GM21423 (cell line): ENCODE measurements at regions not wholly inside any gene's neighbourhood (a gene's known extent, or its start where the extent isn't known, plus 50 kb on each side); places are given as distances from the start of the nearest gene placed in this dataset.
"Not testable (repeated sequence)": the region's sequence is repeated elsewhere in the genome, so short reads cannot be mapped to it uniquely, and the experiment has no call there.

Experiments
- ATAC-seq: cut with Tn5 transposase; IDR thresholded peaks from one replicate; pipeline ENCODE4 v1.9.1; 2021; ENCODE audit warnings: mild to moderate bottlenecking, moderate library complexity; ENCODE audit not compliant: unreplicated experiment

- ATAC-seq, result no peak
Observed at GRCh38 chr16:62794724-62795123, 758.5 kb upstream of the CDH8 start.

- not testable (repeated sequence) for ATAC-seq
Observed at GRCh38 chr16:62780081-62780480, 743.8 kb upstream of the CDH8 start.

- no peak for ATAC-seq
Observed at GRCh38 chr16:62764572-62764971, 728.3 kb upstream of the CDH8 start.

- ATAC-seq, result no peak
Observed at GRCh38 chr16:62760398-62760797, 724.2 kb upstream of the CDH8 start.

- no peak for ATAC-seq
Observed at GRCh38 chr16:62755938-62756337, 719.7 kb upstream of the CDH8 start.

GRCh38 chr16:62752854-62753253 is 716.6 kb upstream of the CDH8 start:
- ATAC-seq, result no peak

GRCh38 chr16:62751218-62751617 is 715.0 kb upstream of the CDH8 start:
- ATAC-seq, result no peak

- no peak for ATAC-seq
Observed at GRCh38 chr16:62741692-62742091, 705.5 kb upstream of the CDH8 start.

GRCh38 chr16:62738666-62739460 is 702.6 kb upstream of the CDH8 start:
- ATAC-seq, result no peak

- ATAC-seq, result no peak
Observed at GRCh38 chr16:62732092-62732491, 695.9 kb upstream of the CDH8 start.

- ATAC-seq, result not testable (repeated sequence)
Observed at GRCh38 chr16:62724670-62725269, 688.5 kb upstream of the CDH8 start.

- ATAC-seq, result no peak
Observed at GRCh38 chr16:62720651-62721050, 684.4 kb upstream of the CDH8 start.

GRCh38 chr16:62717026-62717425 is 680.8 kb upstream of the CDH8 start:
- ATAC-seq, result no peak

- no peak for ATAC-seq
Observed at GRCh38 chr16:62715701-62716100, 679.5 kb upstream of the CDH8 start.

GRCh38 chr16:62712566-62712965 is 676.3 kb upstream of the CDH8 start:
- ATAC-seq, result no peak

GRCh38 chr16:62711797-62712196 is 675.6 kb upstream of the CDH8 start:
- ATAC-seq, result no peak

- no peak for ATAC-seq
Observed at GRCh38 chr16:62709794-62710193, 673.6 kb upstream of the CDH8 start.

GRCh38 chr16:62701426-62701825 is 665.2 kb upstream of the CDH8 start:
- no peak for ATAC-seq

GRCh38 chr16:62700426-62701294 is 664.4 kb upstream of the CDH8 start:
- no peak for ATAC-seq

GRCh38 chr16:62692685-62693084 is 656.4 kb upstream of the CDH8 start:
- no peak for ATAC-seq

- ATAC-seq, result no peak
Observed at GRCh38 chr16:62681819-62682218, 645.6 kb upstream of the CDH8 start.

GRCh38 chr16:62678796-62679195 is 642.6 kb upstream of the CDH8 start:
- ATAC-seq, result no peak
